UCSD-AML1 (cell line): ENCODE measurements at regions not wholly inside any gene's neighbourhood (a gene's known extent, or its start where the extent isn't known, plus 50 kb on each side); places are given as distances from the start of the nearest gene placed in this dataset.
A peak's percentile ranks its signal among the peaks of the same experiment; 100 is the strongest.

Experiments used
- DNase-seq: peaks from one replicate; lab custom pipeline; 2025; ENCODE audit not compliant: unreplicated experiment; lab: John Stamatoyannopoulos, UW

- peak; percentile 9 for DNase-seq
These were observed 68.6 kb upstream of the CCN6 start for GRCh38 chr6:111985202-111985731.

DNA sequence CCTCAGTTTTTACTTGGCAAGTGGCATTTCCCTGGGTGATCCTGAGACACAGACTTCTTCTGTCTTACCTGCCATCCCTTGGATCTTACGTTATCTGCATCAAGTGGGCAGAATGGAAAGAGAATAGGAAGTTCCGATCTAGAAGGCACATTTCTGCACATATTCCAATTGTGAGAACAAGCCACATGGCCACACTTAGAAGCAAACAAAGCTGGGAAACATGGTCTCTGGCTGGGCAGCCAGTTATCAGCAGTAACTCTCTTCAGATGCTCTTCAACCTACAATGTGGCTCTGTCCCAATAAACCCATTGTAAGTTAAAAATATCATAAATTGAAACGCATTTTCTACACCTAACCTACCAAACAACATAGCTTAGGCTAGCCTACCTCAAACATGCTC lies 67.3 kb upstream of the CCN6 start:
- no peak for DNase-seq

DNA sequence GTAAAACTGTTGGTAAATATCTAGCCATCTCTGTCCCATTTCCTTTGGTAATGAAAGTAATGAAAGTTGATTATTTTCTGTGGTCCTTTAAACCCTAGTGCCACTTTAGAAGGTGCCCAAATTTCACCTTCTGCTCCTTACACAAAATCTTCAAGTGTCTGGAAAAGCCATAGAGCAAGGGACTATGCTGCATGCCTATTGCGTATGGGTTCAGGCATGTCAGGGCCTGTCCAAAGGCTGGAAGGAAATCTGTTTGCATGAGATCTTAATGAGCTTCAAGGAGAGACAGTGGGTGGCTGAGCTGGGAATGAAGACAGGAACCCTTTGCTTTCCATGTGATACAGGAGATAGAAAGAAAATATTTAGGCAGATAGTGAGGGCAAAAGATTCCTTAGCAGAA lies 66.6 kb upstream of the CCN6 start:
- peak; percentile 13 for DNase-seq

GRCh38 chr6:111988926-111989325 lies 65.0 kb upstream of the CCN6 start:
- DNase-seq: no peak

GRCh38 chr6:111989743-111990142 lies 64.2 kb upstream of the CCN6 start:
- DNase-seq: no peak

- no peak for DNase-seq
These were observed 63.7 kb upstream of the CCN6 start for GRCh38 chr6:111990214-111990613.

DNA sequence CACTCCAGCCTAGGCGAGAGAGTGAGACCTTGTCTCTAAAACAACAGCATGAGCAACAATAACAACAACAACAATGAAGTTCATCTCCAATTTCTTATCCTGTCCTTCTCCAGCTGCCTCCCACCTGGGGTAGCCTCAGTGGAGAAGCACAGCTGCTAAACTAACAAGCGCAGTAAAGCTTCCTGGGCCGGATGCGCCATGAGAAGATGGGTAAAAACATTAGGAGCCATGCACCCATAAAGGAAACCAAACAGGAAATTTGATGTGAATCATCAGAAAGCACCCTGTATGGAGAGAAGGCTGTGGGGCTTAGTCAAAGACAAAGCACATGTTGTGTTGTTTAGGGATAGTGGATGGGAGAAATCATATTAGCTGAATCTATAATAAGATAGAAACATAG lies 61.1 kb upstream of the CCN6 start:
- peak; percentile 29 for DNase-seq

DNA sequence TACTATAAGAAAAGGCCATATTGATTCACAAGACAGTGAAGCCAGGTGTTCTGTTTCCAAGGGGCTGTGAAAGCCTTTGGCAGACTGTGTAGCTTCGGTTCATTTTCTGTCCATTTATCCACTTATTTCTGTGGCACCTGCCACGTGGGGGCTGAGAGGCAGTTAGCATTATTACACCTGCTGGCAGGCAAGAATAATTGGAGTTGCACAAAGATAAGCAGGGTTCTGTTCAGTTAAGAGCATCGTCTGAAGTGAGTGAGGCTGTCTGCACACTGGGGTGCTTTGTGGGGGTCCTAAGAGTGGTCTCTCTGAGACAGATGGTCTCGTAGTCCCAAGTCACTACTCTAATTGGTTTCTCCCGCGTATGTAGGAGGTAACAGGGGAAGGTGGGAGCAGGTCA lies 60.6 kb upstream of the CCN6 start:
- DNase-seq: no peak

DNA sequence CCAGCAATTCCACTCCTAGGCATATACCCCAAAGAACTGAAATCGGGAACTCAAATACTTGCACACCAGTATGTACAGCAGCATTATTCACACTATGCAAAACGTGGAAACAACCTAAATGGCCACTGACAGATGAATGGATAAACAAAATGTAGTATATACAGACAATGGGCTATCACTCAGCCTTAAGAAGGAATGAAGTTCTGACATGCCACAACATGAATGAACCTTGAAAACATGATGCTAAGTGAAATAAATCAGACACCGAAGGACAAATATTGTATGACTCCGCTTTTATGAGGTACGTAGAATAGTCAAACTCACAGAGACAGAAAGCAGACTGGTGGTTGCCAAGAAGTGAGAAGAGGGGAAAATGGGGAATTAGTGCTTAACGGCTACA lies 59.1 kb upstream of the CCN6 start:
- DNase-seq: no peak

DNA sequence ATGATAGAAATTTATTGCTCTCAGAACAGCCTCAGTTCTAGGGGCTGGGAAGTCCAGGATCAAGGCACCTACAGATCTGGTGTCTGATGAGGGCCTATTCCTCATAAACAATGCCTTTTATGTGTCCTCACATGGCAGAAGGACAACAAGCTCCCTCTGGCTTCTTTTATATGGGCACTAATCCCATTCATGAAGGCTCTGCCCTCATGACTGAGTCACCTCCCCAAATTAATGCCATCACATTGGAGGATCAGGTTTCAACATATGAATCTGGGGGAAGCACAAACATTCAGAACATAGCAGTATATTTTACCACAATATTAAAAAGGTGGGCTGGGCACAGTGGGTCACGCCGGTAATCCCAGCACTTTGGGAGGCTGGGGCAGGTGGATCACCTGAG lies 58.5 kb upstream of the CCN6 start:
- DNase-seq: no peak

GRCh38 chr6:111996144-111996865 lies 57.6 kb upstream of the CCN6 start:
- DNase-seq: peak; percentile 7

DNA sequence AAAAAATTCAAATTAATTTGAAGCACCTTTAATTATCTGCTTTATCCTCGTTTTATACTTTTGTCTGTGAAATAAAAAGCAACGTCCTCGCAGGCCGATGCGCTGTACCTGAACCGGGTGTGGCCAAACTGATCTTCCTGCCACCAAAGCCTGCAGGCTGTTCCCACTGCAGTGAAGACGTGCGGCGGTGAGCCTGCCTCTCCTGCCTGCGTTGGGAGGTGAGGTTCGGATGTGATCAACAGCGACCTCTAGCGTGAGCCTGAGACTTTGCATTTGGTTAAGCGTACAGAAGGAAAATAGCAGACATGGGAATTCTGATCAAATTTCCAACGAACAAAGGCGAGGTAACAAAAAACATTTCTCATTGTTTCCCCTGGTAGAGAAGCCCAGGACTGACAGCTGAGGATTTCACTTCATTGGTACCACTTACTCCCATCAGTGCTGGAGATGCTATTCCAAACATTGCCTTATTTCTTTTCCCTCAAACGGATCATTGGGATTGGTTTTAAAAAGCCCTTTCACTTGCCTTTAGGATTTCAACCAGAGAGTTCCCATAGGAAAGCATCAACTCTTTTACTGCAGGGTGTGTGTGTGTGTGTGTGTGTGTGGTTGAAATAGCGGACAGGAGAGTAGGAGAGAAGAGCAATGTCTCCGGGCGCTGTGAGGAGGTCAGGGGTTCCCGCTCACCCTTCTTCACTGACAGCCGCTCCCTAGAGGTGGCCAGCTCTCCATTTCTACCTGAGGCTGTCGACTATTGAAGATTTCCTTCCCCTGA lies 56.6 kb upstream of the CCN6 start:
- DNase-seq: peak; percentile 70

- no peak for DNase-seq
These were observed 56.1 kb upstream of the CCN6 start for GRCh38 chr6:111997853-111998208.

- no peak for DNase-seq
These were observed 51.6 kb upstream of the CCN6 start for GRCh38 chr6:112002307-112002706.
